Gastroesophageal sphincter (tissue), 4 donors: ENCODE measurements at regions not wholly inside any gene's neighbourhood (a gene's known extent, or its start where the extent isn't known, plus 50 kb on each side); places are given as distances from the start of the nearest gene placed in this dataset.

Experiments used
- ATAC-seq: fragments of 150-250 bp; one replicate; pipeline ENCODE4 v1.9.1; 2016; ENCODE audit warnings: mild to moderate bottlenecking, moderate library complexity
- H3K27ac ChIP-seq, 4 donors: fragments of 200-600 bp; sonication (generic) in 3 of 4; 1 replicate in 3 of 4; 2 replicates in 1 of 4; pipeline ENCODE4 v1.5.1; 2016 to 2019
- H3K27me3 ChIP-seq: fragments of 200-600 bp; sonication (generic); one replicate; pipeline ENCODE4 v1.5.1; 2019
- H3K36me3 ChIP-seq, 2 donors: fragments of 200-600 bp; sonication (generic); one replicate each; pipeline ENCODE4 v1.5.1; 2019; ENCODE audit warnings: control low read depth in 1 of 2
- H3K4me1 ChIP-seq, 3 donors: fragments of 200-600 bp; sonication (generic); 1 replicate in 2 of 3; 2 replicates in 1 of 3; pipeline ENCODE4 v1.5.1; 2016 to 2019; ENCODE audit warnings: control low read depth in 2 of 3
- H3K4me3 ChIP-seq, 2 donors: fragments of 200-600 bp; sonication (generic); one replicate each; pipeline ENCODE4 v1.5.1; 2019; ENCODE audit warnings: mild to moderate bottlenecking in 1 of 2, moderate library complexity in 1 of 2
- H3K9me3 ChIP-seq, 3 donors: fragments of 200-600 bp; sonication (generic); one replicate each; pipeline ENCODE4 v1.5.1; 2017 to 2019; ENCODE audit warnings: control low read depth in 2 of 3
- EP300 ChIP-seq: sonication (generic); formaldehyde crosslinking; IDR thresholded peaks from one replicate; pipeline ENCODE4 v1.6.1; 2017; ENCODE audit warnings: antibody characterized with exemption, mild to moderate bottlenecking
- POLR2A ChIP-seq, 2 donors: fragments of 450-650 bp; IDR thresholded peaks; one replicate each; pipeline ENCODE4 v1.6.1; 2017; ENCODE audit warnings: antibody characterized with exemption in 2 of 2, mild to moderate bottlenecking in 2 of 2, moderate library complexity in 1 of 2
- POLR2AphosphoS5 ChIP-seq: sonication (generic); formaldehyde crosslinking; IDR thresholded peaks from one replicate; pipeline ENCODE4 v1.6.1; 2017; ENCODE audit warnings: antibody characterized with exemption
- WGBS, 2 donors: methylation state at CpG; one replicate each; pipeline ENCODE4 v1.1.5; 2018; ENCODE audit warnings: low coverage in 1 of 2; 5-methylcytosine and 5-hydroxymethylcytosine counted together
- TF ChIP-seq, protein P1 (sequence below), 4 experiments: fragments of 200-600 bp in 2 of 4; fragments of 450-650 bp in 2 of 4; sonication (generic) in 1 of 4; IDR thresholded peaks; one replicate each; pipeline ENCODE4 v1.5.1; 2017 to 2019; ENCODE audit warnings: antibody characterized with exemption in 4 of 4, mild to moderate bottlenecking in 2 of 4, moderate library complexity in 2 of 4

DNA sequence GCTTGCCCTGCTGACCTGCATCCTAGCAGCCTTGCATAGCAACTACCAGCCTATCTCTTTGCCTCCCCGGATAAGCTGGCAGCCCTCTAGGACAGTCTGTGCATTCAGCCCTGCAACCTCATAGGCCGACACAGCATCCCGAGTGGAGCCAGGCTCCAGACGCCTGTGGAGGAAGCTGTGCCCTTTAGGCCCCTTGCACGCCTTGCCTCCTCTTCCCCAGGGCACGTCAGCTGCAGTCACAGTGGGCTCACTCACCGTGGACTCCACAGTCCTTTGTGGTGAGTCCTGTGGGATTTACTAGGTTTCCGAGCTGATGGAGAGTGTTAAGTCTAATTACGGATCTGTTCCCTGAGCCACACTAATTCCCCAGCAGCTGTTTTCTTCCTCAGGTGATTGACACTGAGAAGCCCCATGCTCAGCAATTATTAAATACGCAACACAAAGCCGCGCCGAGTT lies 540.0 kb downstream of the TCERG1L start:
- WGBS, 2 donors = 32 to 60% methylated on average over 4 to 6 of the region's 13 CpGs
- ATAC-seq = no peak
- peaks cover 72% of the 10 kb centered on the region for H3K27me3 ChIP-seq

DNA sequence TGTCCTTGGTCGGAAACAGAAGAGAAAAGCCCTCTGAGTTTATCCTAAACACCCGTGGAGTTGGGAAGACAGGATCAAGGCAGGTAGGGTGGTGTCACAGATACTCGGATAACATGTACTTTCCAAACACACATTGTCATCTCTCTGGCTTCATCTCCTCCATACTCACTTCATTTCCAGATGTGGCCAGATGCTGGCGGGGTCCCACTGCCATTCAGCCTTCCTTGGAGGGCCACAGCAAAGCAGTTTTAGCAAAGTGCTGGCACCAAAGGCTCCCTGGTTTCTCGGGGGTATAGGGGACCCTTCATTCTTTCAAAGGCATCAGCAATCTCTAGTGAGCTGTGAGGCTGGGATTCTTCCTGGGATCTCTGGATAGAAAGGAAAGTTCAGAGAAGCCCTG lies 539.5 kb downstream of the TCERG1L start:
- TF ChIP-seq POLR2A (IDR thresholded peaks at IDR 0.05) (no peak), EP300 (no peak), POLR2AphosphoS5 (no peak)
- TF ChIP-seq, protein P1, sequence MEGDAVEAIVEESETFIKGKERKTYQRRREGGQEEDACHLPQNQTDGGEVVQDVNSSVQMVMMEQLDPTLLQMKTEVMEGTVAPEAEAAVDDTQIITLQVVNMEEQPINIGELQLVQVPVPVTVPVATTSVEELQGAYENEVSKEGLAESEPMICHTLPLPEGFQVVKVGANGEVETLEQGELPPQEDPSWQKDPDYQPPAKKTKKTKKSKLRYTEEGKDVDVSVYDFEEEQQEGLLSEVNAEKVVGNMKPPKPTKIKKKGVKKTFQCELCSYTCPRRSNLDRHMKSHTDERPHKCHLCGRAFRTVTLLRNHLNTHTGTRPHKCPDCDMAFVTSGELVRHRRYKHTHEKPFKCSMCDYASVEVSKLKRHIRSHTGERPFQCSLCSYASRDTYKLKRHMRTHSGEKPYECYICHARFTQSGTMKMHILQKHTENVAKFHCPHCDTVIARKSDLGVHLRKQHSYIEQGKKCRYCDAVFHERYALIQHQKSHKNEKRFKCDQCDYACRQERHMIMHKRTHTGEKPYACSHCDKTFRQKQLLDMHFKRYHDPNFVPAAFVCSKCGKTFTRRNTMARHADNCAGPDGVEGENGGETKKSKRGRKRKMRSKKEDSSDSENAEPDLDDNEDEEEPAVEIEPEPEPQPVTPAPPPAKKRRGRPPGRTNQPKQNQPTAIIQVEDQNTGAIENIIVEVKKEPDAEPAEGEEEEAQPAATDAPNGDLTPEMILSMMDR (IDR thresholded peaks at IDR 0.05) = no peak
- H3K27ac ChIP-seq = no peak overlapping the region
- no peaks in the 10 kb centered on the region for H3K4me1 ChIP-seq
- 64 to 77% methylated on average over 3 to 5 of the region's 5 CpGs for WGBS, 2 donors
- H3K9me3 ChIP-seq = peaks cover 0 to 22% (median 0%) of the 10 kb centered on the region in 3 donors
- H3K27me3 ChIP-seq = peaks cover 68% of the 10 kb centered on the region
- no peak for ATAC-seq
- no peaks in the 10 kb centered on the region for H3K36me3 ChIP-seq
- no peak overlapping the region for H3K4me3 ChIP-seq

More for the DNA sequence above, 540.0 kb downstream of the TCERG1L start:
- no peaks in the 10 kb centered on the region for H3K4me1 ChIP-seq
- TF ChIP-seq POLR2AphosphoS5 = no peak
- TF ChIP-seq EP300 = no peak
- no peak for TF ChIP-seq POLR2A (IDR thresholded peaks at IDR 0.05)
- TF ChIP-seq, protein P1 (IDR thresholded peaks at IDR 0.05) = no peak
- H3K4me3 ChIP-seq = no peak overlapping the region
- no peak overlapping the region for H3K27ac ChIP-seq
- peaks cover 0 to 26% (median 0%) of the 10 kb centered on the region in 3 donors for H3K9me3 ChIP-seq
- no peaks in the 10 kb centered on the region for H3K36me3 ChIP-seq

DNA sequence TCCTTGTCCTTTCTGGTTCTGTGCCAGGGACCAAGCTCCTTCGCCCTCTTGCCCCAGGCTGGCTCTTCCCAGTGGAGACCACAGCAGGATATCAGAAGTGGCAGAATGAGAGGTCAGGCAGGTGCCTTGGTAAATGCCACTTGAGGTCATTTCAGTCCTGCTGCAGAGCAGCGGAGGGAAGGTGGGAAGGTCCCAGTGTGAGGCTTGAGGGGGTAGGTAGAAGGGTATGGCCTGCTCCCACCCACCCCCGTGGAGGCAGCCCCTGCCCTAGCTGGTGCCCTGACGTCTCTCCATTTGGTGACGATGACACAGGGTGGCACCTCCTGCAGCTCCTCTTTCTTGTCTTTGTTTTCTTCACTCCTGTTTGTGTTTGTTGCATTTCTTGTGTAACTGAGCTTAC lies 538.8 kb downstream of the TCERG1L start:
- no peak for ATAC-seq
- TF ChIP-seq EP300 (no peak), POLR2A (IDR thresholded peaks at IDR 0.05) (no peak), POLR2AphosphoS5 (no peak)
- TF ChIP-seq, protein P1 (IDR thresholded peaks at IDR 0.05) = no peak
- Histone ChIP-seq H3K4me1 (no peaks in the 10 kb centered on the region), H3K36me3 (no peaks in the 10 kb centered on the region), H3K4me3 (no peak overlapping the region), H3K27me3 (peaks cover 64% of the 10 kb centered on the region), H3K27ac (no peak overlapping the region), H3K9me3 (peaks cover 0 to 16% (median 0%) of the 10 kb centered on the region in 3 donors)
- 40 to 50% methylated on average over 1 of the region's 5 CpGs for whole genome bisulfite sequencing, 2 donors

GRCh38 chr10:130773941-130774340 lies 537.6 kb downstream of the TCERG1L start:
- ATAC-seq = no peak
- no peak overlapping the region for H3K4me3 ChIP-seq
- peaks cover 64% of the 10 kb centered on the region for H3K27me3 ChIP-seq
- WGBS, 2 donors = 44 to 47% methylated on average over 7 to 8 of the region's 8 CpGs
- H3K9me3 ChIP-seq = peaks cover 0 to 3% (median 0%) of the 10 kb centered on the region in 3 donors
- no peak overlapping the region for H3K27ac ChIP-seq
- H3K4me1 ChIP-seq = no peaks in the 10 kb centered on the region
- TF ChIP-seq, protein P1 (IDR thresholded peaks at IDR 0.05) = no peak
- TF ChIP-seq EP300 (no peak), POLR2AphosphoS5 (no peak), POLR2A (IDR thresholded peaks at IDR 0.05) (no peak)
- H3K36me3 ChIP-seq = no peaks in the 10 kb centered on the region

- TF ChIP-seq EP300 = no peak
- no peak for TF ChIP-seq POLR2AphosphoS5
- TF ChIP-seq POLR2A (IDR thresholded peaks at IDR 0.05) = no peak
- TF ChIP-seq, protein P1 (IDR thresholded peaks at IDR 0.05) = no peak
- 100% methylated on average over 1 of the region's 6 CpGs for WGBS, 2 donors
These were observed 536.6 kb downstream of the TCERG1L start for GRCh38 chr10:130774871-130775270.

More at GRCh38 chr10:130774871-130775270, 536.6 kb downstream of the TCERG1L start:
- ATAC-seq = no peak
- no peaks in the 10 kb centered on the region for H3K4me1 ChIP-seq
- H3K27me3 ChIP-seq = peaks cover 56% of the 10 kb centered on the region
- H3K27ac ChIP-seq = no peak overlapping the region
- H3K4me3 ChIP-seq = no peak overlapping the region
- H3K9me3 ChIP-seq = no peaks in the 10 kb centered on the region
- H3K36me3 ChIP-seq = no peaks in the 10 kb centered on the region
